SHP77 (cell line): ENCODE measurements at regions not wholly inside any gene's neighbourhood (a gene's known extent, or its start where the extent isn't known, plus 50 kb on each side); places are given as distances from the start of the nearest gene placed in this dataset.
"Not testable (repeated sequence)": the region's sequence is repeated elsewhere in the genome, so short reads cannot be mapped to it uniquely, and the experiment has no call there.

Experiments
- DNase-seq, 2 experiments: peaks; one replicate each; lab custom pipeline; 2025; lab: John Stamatoyannopoulos, UW

DNA sequence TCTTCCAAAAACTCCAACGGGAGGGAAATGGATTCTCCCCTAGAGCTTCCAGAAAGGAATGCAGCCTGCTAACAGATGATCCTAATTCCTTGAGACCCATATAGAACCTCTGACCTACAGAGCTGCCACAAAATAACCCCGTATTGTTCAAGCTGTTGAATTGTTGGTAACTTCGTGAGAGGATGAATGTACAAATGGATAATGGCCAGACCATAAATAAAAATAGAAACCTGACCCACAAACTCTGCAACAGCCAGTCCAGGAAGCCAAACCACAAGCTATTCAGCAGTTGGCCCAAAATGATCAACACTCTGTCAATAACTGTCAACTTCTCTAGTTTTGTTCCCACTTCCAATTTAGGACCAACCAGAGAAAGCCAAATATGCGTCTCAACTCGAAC is 414.0 kb upstream of the ZNF717 start:
- DNase-seq = no peak

DNA sequence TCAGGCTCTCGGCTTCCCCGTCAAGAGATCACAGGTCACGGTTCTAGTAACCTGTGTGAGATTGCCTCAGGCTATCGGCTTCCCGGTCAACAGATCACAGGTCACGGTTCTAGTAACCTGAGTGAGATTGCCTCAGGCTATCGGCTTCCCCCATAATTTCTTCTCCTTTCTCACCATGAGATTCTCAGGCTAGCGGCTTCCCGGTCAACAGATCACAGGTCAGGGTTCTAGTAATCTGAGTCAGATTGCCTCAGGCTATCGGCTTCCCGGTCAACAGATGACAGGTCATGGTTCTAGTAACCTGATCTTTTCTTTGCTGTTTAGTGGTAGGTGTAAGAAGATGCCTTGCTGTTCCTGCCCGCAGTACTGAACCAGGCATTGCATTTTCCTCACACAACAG is 418.2 kb upstream of the ZNF717 start:
- no peak for DNase-seq

DNA sequence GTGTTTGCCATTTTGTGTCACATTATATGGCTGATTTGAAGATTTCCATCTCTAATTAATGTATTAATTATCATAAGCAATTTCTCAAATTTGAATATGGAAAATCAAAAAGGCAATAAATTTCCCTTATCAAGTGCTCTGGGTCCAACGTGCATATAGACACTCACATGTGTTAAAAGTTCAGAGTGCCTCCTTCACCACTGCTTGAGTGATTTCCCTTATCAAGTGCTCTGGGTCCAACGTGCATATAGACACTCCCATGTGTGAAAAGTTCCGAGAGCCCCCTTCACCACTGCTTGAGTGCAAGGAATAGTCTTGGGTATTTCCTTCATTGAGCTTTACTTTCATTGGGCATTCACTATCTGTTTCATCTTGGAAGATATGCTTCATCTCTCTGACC is 421.0 kb upstream of the ZNF717 start:
- DNase-seq = no peak

DNA sequence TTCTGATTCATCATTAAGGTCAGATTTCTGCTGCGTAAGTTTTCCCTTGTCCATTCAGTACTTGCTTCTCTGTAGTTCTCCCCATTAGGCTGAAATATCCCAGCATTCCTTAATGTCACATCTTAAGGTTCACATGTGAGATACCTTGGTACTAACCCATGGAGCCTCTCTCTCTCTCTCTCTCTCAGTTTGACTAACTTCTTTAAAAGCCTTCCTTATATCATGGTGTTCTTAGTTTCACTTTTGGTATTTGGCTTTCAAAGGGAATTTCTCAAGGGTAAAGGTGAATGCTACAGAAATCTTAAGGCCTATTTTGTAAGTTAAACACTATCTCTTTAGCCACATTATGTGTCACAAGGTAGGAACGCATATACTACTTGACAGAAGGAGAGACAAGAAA is 427.3 kb upstream of the ZNF717 start:
- DNase-seq = no peak

GRCh38 chr3:76222201-76222600 is 436.9 kb upstream of the ZNF717 start:
- DNase-seq = no peak

DNA sequence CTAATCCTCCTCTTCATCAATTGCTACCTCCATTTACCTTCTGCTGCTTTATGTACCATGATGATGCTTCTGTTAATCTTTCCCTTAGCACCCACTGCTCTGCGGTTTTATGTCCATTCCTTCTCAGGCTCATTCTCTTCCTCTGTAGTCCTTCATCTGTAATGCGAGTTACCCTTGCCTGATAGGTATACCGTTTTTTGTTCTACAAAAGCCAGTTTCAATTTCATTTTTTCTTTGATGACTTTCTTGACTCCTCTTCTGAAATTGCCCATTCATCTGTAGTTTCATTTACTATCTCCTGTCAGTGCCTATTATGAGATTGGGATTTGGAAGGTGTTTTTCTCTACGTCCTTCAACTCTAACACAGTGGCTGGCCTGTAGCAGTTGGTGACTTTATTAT is 445.9 kb upstream of the ZNF717 start:
- no peak for DNase-seq

DNA sequence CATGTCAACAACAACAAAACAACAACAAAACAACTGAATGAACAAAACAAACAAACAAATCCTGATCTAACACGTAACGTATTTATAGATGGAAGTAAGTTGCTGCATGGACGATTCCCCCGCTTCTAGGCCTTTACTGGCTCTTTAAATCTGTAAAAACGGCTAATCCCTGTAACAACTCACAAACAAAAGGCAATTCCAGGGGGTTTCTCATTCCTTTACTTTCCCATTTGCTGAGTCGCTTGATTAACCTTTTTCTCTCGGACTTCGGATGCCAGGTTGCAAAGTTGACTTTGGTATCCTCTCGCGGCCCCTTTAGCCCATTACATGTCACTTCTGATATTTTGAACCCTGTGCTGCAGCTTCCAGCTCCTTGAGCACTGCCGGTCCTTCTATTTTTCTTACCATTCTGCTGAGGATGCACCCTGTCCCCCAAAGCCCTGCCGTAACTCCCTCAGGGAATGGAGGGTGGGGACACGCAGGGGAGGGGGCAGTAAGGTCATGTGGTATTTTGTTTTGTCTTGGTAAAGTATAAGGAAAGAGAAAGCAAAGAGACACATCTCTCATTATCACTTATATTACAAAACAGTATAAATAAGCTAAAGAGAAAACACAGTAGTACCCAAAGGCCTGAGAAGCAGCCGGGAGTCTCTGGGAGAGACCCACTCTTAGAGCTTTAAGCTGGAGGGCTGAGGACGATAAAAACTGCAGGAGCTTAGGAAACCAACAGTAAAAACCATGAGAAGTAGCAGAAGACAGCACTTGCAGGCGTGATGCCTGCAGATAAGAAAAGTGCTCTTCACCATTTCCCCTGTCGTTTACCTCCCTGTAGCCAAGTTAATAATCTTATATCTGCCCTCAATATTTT is 457.8 kb upstream of the ZNF717 start:
- no peak for DNase-seq

DNA sequence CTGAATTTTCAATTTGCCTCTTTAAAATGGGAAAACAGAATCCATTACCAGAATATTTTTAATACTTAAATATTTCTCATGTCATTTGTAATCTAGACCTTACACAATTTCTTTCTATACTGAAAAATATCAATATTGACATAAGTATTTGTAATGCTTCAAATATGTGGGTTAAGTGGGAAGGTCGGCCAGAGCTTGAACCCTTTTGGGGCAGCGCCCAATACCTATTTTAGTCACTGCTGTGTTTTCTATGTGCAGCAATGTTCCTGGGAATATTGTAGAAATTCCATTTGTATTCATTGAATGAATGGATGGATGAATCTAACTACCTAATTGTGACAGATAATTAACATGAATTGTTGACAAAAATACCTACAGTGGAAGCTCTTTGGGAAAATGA is 459.7 kb upstream of the ZNF717 start:
- DNase-seq = no peak

- DNase-seq = no peak
Observed at GRCh38 chr3:76245622-76246021, 460.3 kb upstream of the ZNF717 start.

DNA sequence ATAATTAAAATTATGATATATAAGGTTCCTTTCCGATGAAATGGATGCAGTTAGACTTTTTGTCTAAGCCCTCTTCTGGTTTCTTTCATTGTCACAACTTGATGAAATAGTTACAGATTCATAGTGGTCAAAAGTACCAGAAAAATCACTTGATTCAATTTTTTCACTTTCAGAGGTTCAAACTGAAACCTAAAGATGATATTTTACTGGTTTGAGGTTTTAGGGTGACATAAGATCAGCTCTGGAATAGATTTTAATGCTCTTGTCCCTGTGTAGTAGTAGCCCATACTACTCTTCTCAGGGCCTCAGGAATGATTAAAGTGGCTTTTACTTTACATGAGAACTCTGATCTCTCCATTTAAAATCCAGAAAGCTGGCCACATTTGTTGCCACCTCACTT is 479.1 kb upstream of the ZNF717 start:
- DNase-seq = no peak

GRCh38 chr3:76264911-76265310 is 479.6 kb upstream of the ZNF717 start:
- DNase-seq = no peak

DNA sequence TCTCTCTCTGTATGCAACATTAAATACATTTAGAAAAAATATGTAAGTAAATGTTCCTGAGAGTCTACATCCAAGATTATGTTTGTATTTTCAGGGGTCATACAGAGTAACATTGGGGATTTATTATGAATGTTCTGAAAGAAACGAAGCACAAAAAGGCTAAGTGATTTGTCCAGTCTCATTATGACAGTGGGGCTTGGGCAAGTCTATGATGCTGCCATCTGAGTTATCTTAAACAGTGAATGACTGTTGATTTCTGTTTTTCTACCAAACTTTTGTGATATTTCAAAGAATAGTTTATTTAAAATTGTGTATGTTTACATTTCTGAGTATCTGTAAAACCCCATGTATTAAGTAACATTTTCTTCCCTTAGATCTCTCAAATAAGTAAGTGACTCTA is 481.2 kb upstream of the ZNF717 start:
- no peak for DNase-seq

DNA sequence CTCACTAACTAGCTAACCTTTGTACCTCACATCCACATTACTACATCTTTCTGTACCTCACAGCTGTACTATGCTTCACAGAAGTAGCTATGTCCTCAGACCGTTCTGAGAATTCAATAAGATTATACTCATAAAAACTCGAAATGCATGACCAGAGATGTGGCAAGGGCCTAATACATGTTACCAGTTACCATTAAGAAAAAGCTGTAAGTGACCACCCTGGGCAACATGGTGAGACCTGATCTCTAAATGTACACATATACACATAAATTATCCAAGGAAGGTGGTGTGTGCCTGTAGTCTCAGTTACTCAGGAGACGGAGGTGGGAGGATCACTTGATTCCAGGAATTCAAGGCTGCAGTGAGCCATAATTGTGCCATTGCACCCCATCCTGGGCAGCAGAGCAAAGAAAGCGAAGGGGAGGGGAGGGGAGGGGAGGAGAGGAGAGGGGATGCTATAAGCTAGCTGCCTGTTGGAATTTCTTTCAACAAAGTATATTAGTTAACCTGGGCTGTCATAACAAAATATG is 482.6 kb upstream of the ZNF717 start:
- no peak for DNase-seq

GRCh38 chr3:76293856-76294255 is 508.5 kb upstream of the ZNF717 start:
- no peak for DNase-seq

DNA sequence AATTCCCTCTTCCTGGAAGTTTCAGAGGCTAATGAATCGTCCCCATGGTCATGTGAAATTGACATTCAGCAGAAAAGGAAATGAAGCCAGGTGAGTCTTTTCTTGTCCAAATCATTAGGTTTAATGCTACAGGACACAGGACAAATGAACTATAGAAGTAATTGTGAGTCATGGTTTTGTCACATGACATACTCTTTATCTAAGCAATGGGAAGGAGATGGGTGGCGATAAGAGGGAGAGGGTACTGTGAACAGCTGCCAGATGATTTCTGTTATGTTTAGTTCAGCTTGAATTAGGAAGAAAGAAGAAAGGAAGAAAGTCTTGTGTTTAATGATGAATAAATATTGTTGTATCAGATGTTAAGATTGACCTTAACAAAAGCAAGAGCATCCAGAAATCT is 515.4 kb upstream of the ZNF717 start:
- no peak for DNase-seq

- no peak for DNase-seq
Observed at GRCh38 chr3:76307556-76307955, 522.2 kb upstream of the ZNF717 start.

GRCh38 chr3:76308541-76308940 is 523.2 kb upstream of the ZNF717 start:
- no peak for DNase-seq

GRCh38 chr3:76310089-76310488 is 524.7 kb upstream of the ZNF717 start:
- DNase-seq = no peak

DNA sequence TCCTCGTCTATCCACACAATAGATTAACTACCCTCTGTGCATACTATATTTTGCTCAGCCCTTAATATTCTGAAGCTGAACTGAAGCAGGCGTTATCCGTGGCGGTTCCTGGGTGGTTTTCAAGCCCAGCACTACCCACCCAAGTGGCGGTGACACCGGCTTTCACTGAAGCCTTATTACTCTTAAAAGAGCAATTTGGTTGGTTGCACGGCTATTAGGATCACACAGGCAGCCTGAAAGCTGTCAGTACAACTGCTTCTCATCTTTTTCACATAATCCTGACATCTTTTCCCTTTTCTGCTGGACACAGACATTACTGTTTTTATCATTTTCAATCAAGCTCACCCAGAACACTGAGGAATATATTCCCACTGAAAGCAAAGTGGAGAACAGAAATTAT is 525.3 kb upstream of the ZNF717 start:
- no peak for DNase-seq

DNA sequence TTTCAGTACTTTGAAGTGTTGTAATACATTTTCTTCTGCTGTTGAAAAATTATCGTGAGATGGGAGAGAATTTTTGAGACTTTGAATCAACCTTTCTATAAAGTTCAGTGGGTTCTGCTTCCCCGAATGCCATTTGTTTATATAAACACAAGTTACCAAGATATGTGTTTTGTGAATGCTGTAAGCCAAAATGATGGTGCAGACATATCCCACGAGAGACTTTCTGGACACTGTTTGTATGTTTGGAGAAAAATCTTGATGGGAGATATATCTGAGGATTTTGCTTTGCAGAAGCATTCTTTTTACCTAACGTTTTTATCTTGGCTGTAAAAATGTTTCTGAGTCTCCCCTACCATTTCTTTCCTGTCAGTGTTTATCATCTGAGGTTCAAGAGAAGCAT is 526.6 kb upstream of the ZNF717 start:
- no peak for DNase-seq

DNA sequence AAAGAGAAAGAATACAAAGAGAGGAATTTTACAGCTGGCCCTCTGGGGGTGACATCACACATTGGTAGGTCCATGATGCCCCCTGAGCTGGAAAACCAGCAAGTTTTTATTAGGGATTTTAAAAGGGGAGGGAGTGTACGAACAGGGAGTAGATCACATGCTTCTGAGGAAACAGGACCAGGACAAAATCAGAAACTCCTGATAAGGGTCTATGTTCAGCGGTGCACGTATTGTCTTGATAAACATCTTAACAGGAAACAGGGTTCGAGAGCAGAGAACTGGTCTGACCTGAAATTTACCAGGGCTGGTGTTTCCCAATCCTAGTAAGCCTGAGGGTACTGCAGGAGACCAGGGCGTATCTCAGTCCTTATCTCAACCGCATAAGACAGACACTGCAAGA is 530.6 kb upstream of the ZNF717 start:
- DNase-seq = not testable (repeated sequence)

- no peak for DNase-seq
Observed at GRCh38 chr3:76321614-76322013, 536.3 kb upstream of the ZNF717 start.

DNA sequence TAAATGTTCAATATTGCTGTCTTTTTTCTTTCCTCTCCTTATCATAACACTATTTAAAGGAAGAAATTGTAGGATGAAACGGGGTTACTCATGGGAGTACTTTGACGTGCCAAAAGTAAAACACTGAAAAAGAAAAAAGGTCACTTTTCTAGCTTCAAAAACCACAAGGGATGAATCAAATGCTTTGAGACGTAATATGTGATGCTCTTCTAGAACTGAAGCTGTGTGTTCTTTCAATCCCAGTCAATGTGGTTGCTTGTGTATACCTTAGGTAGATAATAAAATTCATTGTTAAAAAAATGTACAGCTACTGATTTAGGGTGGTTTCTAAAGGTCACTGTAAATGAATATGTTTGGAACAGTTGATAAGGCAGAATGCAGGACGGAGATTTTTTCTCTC is 538.8 kb upstream of the ZNF717 start:
- DNase-seq = no peak

DNA sequence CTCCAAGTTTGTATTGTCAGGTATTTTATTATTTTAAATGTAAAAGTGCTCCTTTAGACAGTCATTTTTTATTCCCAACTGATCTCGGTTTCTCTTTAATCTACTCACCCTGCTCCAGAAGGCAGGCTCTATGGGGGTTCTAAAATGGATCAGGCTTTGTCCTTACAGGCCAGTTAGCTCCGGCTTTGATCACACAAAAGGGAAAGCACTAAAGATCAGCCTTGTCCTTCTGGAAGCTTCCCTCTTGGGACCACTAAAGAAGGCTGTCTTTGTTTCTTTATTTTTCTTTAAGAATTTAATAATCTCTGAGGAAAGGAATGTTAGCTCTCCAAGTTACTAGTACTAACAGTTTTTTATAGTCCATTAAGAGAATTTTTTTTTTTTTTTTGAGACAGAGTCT is 560.5 kb upstream of the ZNF717 start:
- DNase-seq = no peak
